ENCODE measurements at regions not wholly inside any gene's neighbourhood (a gene's known extent, or its start where the extent isn't known, plus 50 kb on each side); places are given as distances from the start of the nearest gene placed in this dataset.

- Mint-ChIP-seq H3K4me1 (ENCODE audit: low read depth, unreplicated experiment) (no peaks in the 10 kb centered on the region), H3K27ac (ENCODE audit: unreplicated experiment) (no peak overlapping the region), H3K9me3 (ENCODE audit: low read depth, unreplicated experiment) (no peaks in the 10 kb centered on the region), H3K36me3 (ENCODE audit: insufficient read depth, unreplicated experiment) (no peaks in the 10 kb centered on the region), H3K27me3 (ENCODE audit: unreplicated experiment) (no peaks in the 10 kb centered on the region), H3K4me3 (ENCODE audit: low read depth, unreplicated experiment) (no peak overlapping the region)
- peak; percentile 25 for DNase-seq
- CTCF ChIA-PET: interaction anchor here (1.0 to 1.4 kb wide), 2 partner anchors 53 to 221 kb away, joined by 3 to 6 read pairs; no protein-coding TSS in a partner anchor
- intact Hi-C loops (cut with micrococcal nuclease; ENCODE audit: unreplicated experiment): loop anchor here (5.0 kb wide), 1 partner anchor 218 kb away; no protein-coding TSS in a partner anchor
- no TSS peak for BruUV-seq (replicated peaks)
- no peak for TF ChIP-seq CTCF (IDR thresholded peaks at IDR 0.05; ENCODE audit: unreplicated experiment)
Measured at GRCh38 chr15:31435261-31435911, 108.8 kb downstream of the KLF13 start.

- Mint-ChIP-seq H3K27ac (ENCODE audit: unreplicated experiment) (no peak overlapping the region), H3K9me3 (ENCODE audit: low read depth, unreplicated experiment) (no peaks in the 10 kb centered on the region), H3K4me3 (ENCODE audit: low read depth, unreplicated experiment) (no peak overlapping the region), H3K27me3 (ENCODE audit: unreplicated experiment) (no peaks in the 10 kb centered on the region), H3K4me1 (ENCODE audit: low read depth, unreplicated experiment) (no peaks in the 10 kb centered on the region), H3K36me3 (ENCODE audit: insufficient read depth, unreplicated experiment) (no peaks in the 10 kb centered on the region)
- intact Hi-C loops (cut with micrococcal nuclease; ENCODE audit: unreplicated experiment): loop anchor here (5.0 kb wide), 1 partner anchor 219 kb away; no protein-coding TSS in a partner anchor
- DNase-seq: no peak
- no TSS peak for BruUV-seq (replicated peaks)
- TF ChIP-seq CTCF (IDR thresholded peaks at IDR 0.05; ENCODE audit: unreplicated experiment): no peak
- CTCF ChIA-PET: interaction anchor here (1.0 to 1.4 kb wide), 2 partner anchors 53 to 221 kb away, joined by 3 to 6 read pairs; no protein-coding TSS in a partner anchor
Measured at GRCh38 chr15:31435912-31436628, 109.4 kb downstream of the KLF13 start.

GRCh38 chr15:31437686-31438085, 111.1 kb downstream of the KLF13 start:
- Mint-ChIP-seq H3K27ac (ENCODE audit: unreplicated experiment) (no peak overlapping the region), H3K4me1 (ENCODE audit: low read depth, unreplicated experiment) (no peaks in the 10 kb centered on the region), H3K9me3 (ENCODE audit: low read depth, unreplicated experiment) (no peaks in the 10 kb centered on the region), H3K36me3 (ENCODE audit: insufficient read depth, unreplicated experiment) (no peaks in the 10 kb centered on the region), H3K4me3 (ENCODE audit: low read depth, unreplicated experiment) (no peak overlapping the region), H3K27me3 (ENCODE audit: unreplicated experiment) (no peaks in the 10 kb centered on the region)
- BruUV-seq (replicated peaks): no TSS peak
- no peak for TF ChIP-seq CTCF (IDR thresholded peaks at IDR 0.05; ENCODE audit: unreplicated experiment)
- DNase-seq: no peak
- CTCF ChIA-PET: no interaction called here
- intact Hi-C loops (cut with micrococcal nuclease; ENCODE audit: unreplicated experiment): loop anchor here (5.0 kb wide), 1 partner anchor 220 kb away; no protein-coding TSS in a partner anchor

GRCh38 chr15:31438601-31439265, 112.1 kb downstream of the KLF13 start:
- Mint-ChIP-seq H3K4me3 (ENCODE audit: low read depth, unreplicated experiment) (no peak overlapping the region), H3K27ac (ENCODE audit: unreplicated experiment) (no peak overlapping the region), H3K27me3 (ENCODE audit: unreplicated experiment) (no peaks in the 10 kb centered on the region), H3K36me3 (ENCODE audit: insufficient read depth, unreplicated experiment) (no peaks in the 10 kb centered on the region), H3K4me1 (ENCODE audit: low read depth, unreplicated experiment) (no peaks in the 10 kb centered on the region), H3K9me3 (ENCODE audit: low read depth, unreplicated experiment) (no peaks in the 10 kb centered on the region)
- TF ChIP-seq CTCF (IDR thresholded peaks at IDR 0.05; ENCODE audit: unreplicated experiment): no peak
- CTCF ChIA-PET: no interaction called here
- intact Hi-C loops (cut with micrococcal nuclease; ENCODE audit: unreplicated experiment): loop anchor here (5.0 kb wide), 1 partner anchor 221 kb away; no protein-coding TSS in a partner anchor
- DNase-seq: no peak
- BruUV-seq (replicated peaks): no TSS peak

Data from Calu3 (cell line).